ENCODE measurements at regions not wholly inside any gene's neighbourhood (a gene's known extent, or its start where the extent isn't known, plus 50 kb on each side); places are given as distances from the start of the nearest gene placed in this dataset.

DNA sequence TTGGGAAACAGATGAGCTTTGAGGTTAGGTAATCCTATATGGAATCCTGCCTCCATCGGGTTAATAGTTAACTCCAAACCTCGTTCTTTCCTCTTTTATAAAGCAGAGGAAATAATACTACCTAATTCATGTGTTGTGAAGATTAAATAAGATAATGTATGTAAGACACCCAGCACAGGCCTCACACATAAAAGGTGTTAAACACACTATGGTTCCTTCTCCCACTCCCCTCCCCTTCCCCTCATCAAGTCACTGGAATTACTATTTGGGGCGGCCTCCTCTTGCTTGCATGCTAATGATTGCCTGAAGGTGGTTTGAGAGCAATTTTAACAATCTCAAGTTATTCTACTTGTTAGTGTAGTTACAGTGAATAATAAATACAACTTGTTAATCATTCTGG, 404.4 kb upstream of the RASGEF1B start:
- TF ChIP-seq, protein P1, sequence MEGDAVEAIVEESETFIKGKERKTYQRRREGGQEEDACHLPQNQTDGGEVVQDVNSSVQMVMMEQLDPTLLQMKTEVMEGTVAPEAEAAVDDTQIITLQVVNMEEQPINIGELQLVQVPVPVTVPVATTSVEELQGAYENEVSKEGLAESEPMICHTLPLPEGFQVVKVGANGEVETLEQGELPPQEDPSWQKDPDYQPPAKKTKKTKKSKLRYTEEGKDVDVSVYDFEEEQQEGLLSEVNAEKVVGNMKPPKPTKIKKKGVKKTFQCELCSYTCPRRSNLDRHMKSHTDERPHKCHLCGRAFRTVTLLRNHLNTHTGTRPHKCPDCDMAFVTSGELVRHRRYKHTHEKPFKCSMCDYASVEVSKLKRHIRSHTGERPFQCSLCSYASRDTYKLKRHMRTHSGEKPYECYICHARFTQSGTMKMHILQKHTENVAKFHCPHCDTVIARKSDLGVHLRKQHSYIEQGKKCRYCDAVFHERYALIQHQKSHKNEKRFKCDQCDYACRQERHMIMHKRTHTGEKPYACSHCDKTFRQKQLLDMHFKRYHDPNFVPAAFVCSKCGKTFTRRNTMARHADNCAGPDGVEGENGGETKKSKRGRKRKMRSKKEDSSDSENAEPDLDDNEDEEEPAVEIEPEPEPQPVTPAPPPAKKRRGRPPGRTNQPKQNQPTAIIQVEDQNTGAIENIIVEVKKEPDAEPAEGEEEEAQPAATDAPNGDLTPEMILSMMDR (IDR thresholded peaks at IDR 0.05) = no peak
- TF ChIP-seq EP300 (IDR thresholded peaks at IDR 0.05) (no peak), POLR2AphosphoS5 (IDR thresholded peaks at IDR 0.05) (no peak), POLR2A (IDR thresholded peaks at IDR 0.05) (no peak)
